ENCODE measurements at regions not wholly inside any gene's neighbourhood (a gene's known extent, or its start where the extent isn't known, plus 50 kb on each side); places are given as distances from the start of the nearest gene placed in this dataset.

DNA sequence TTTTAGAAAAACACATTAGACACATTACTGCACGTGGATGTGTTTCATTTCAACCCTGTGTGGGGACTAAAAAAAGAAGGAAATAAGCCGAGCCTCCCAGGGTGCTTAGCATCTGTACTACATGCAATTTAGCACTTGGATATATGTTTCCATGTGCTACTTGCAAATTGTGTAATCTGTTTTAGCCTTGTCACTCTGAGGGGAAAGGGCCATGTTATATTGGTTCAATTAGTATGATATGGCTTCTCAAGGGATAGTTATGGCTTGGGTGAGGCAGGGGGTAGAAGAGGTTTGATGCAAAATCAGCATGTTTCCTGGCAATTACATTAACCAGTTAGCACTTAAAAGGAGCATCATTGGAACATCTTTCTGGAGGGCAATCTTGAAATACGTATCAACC, 353.5 kb upstream of the GOT2 start:
- no peak for TF ChIP-seq REST (IDR thresholded peaks at IDR 0.05; ENCODE audit: insufficient read depth in 1 of 2, low read depth in 2 of 2, low read length in 2 of 2)
- no peak for TF ChIP-seq POLR2AphosphoS5 (IDR thresholded peaks at IDR 0.05; ENCODE audit: low read depth, low read length)
- TF ChIP-seq TAF1 (IDR thresholded peaks at IDR 0.05; ENCODE audit: borderline replicate concordance, insufficient read depth, low read length): no peak
- TF ChIP-seq SIN3A (IDR thresholded peaks at IDR 0.05; ENCODE audit: borderline replicate concordance, insufficient read depth, low read length): no peak

Measured in PFSK-1 (cell line).